ENCODE measurements at regions not wholly inside any gene's neighbourhood (a gene's known extent, or its start where the extent isn't known, plus 50 kb on each side); places are given as distances from the start of the nearest gene placed in this dataset.

- no peak for TF ChIP-seq PRDM15 (CRISPR knock-in tag; IDR thresholded peaks at IDR 0.05)
- TF ChIP-seq BCL11A (IDR thresholded peaks at IDR 0.05; ENCODE audit: low read depth, low read length), result no peak
- no peak for TF ChIP-seq POU2F2 (IDR thresholded peaks at IDR 0.05; ENCODE audit: borderline replicate concordance, low read depth, low read length)
- TF ChIP-seq NBN (IDR thresholded peaks at IDR 0.05), result no peak
- no peak for TF ChIP-seq NFYA (IDR thresholded peaks at IDR 0.05; ENCODE audit: borderline replicate concordance, low read depth, low read length)
These were observed 236.4 kb downstream of the FLRT2 start (continued) for GRCh38 chr14:85766295-85766694.

GRCh38 chr14:85764822-85765221 is 234.9 kb downstream of the FLRT2 start:
- no peak for ATAC-seq

More at GRCh38 chr14:85764822-85765221, 234.9 kb downstream of the FLRT2 start:
- no peak overlapping the region for H3K4me2 ChIP-seq (ENCODE audit: control insufficient read depth, insufficient read depth)
- no TSS peak for BruUV-seq (replicated peaks)
- no peaks in the 10 kb centered on the region for H3K79me2 ChIP-seq (ENCODE audit: control insufficient read depth, insufficient read depth, low read length)
- H3K9ac ChIP-seq (ENCODE audit: control insufficient read depth, insufficient read depth, low read length), result no peak overlapping the region
- H2AFZ ChIP-seq (ENCODE audit: control insufficient read depth, low read depth, low read length), result no peak overlapping the region
- H3K36me3 ChIP-seq (ENCODE audit: control insufficient read depth in 2 of 2, insufficient read depth in 2 of 2, low read length in 1 of 2), result no peaks in the 10 kb centered on the region
- no peak for DNase-seq (ENCODE audit: low read depth, low spot score)
- 25% methylated on average over 6 of the region's 6 CpGs for WGBS (ENCODE audit: insufficient coverage, insufficient replicate concordance, low lambda C conversion rate, missing lambda C conversion rate)
- FAIRE-seq, result no peak
- RAD21 ChIA-PET (ENCODE audit: unreplicated experiment), result no interaction called here
- H3K4me1 ChIP-seq (ENCODE audit: control insufficient read depth, insufficient read depth, low read length), result no peaks in the 10 kb centered on the region
- H3K27ac ChIP-seq (ENCODE audit: control insufficient read depth, insufficient read depth), result no peak overlapping the region
- no peaks in the 10 kb centered on the region for H3K9me3 ChIP-seq (replicated peaks; ENCODE audit: control insufficient read depth, insufficient read depth, low read length)
- H3K27me3 ChIP-seq (replicated peaks in 1 of 2; ENCODE audit: control insufficient read depth in 2 of 2, insufficient read depth in 2 of 2, low read length in 1 of 2), result no peaks in the 10 kb centered on the region
- no peak overlapping the region for H3K4me3 ChIP-seq
- in situ Hi-C loops (cut with MboI) (no loop called here), intact Hi-C loops (cut with micrococcal nuclease; ENCODE audit: unreplicated experiment) (no loop called here)
- SMC1A ChIA-PET (ENCODE audit: uncharacterized antibody, unreplicated experiment), result no interaction called here
- CTCF ChIA-PET, result no interaction called here
- POLR2A ChIA-PET, result no interaction called here
- TF ChIP-seq FOXM1 (IDR thresholded peaks at IDR 0.05; ENCODE audit: low read depth, low read length), result no peak
- no peak for TF ChIP-seq E4F1 (IDR thresholded peaks at IDR 0.05; ENCODE audit: borderline replicate concordance, partially characterized antibody)
- TF ChIP-seq KLF5 (IDR thresholded peaks at IDR 0.05; ENCODE audit: partially characterized antibody), result no peak
- TF ChIP-seq SRF (IDR thresholded peaks at IDR 0.05; ENCODE audit: low read depth in 2 of 2, low read length in 2 of 2), result no peak
- no peak for TF ChIP-seq JUND (IDR thresholded peaks at IDR 0.05; ENCODE audit: low read depth, low read length)
- no peak for TF ChIP-seq RAD51 (IDR thresholded peaks at IDR 0.05)
- TF ChIP-seq NFXL1 (IDR thresholded peaks at IDR 0.05; ENCODE audit: borderline replicate concordance), result no peak
- no peak for TF ChIP-seq PRDM15 (CRISPR knock-in tag; IDR thresholded peaks at IDR 0.05)
- TF ChIP-seq RFX5 (IDR thresholded peaks at IDR 0.05; ENCODE audit: low read depth, low read length), result no peak
- H4K20me1 ChIP-seq (ENCODE audit: control insufficient read depth, insufficient read depth), result no peaks in the 10 kb centered on the region
